ENCODE measurements at regions not wholly inside any gene's neighbourhood (a gene's known extent, or its start where the extent isn't known, plus 50 kb on each side); places are given as distances from the start of the nearest gene placed in this dataset.

GRCh38 chr4:95614684-95615205, 66.0 kb upstream of the UNC5C start:
- Histone ChIP-seq H4K20me1 (replicated peaks in 1 of 2; ENCODE audit: control insufficient read depth in 1 of 2, insufficient read depth in 2 of 2, low read length in 2 of 2) (no peaks in the 10 kb centered on the region), H2BK120ac (replicated peaks; ENCODE audit: low read depth, low read length) (no peak overlapping the region), H4K8ac (ENCODE audit: extremely low read depth, insufficient read depth, low read length) (no peak overlapping the region), H2BK12ac (ENCODE audit: low read depth, low read length) (no peak overlapping the region), H2BK5ac (ENCODE audit: low read depth, low read length) (no peak overlapping the region), H2AK5ac (ENCODE audit: low read depth, low read length) (no peak overlapping the region), H4K91ac (replicated peaks; ENCODE audit: insufficient read length, low read length) (no peak overlapping the region), H3K79me1 (ENCODE audit: low read depth, low read length) (no peaks in the 10 kb centered on the region), H3K23me2 (ENCODE audit: low read depth, low read length) (no peaks in the 10 kb centered on the region), H3K4me2 (ENCODE audit: insufficient read depth in 1 of 2, low read depth in 2 of 2, low read length in 2 of 2) (no peak overlapping the region), H2BK15ac (ENCODE audit: low read length) (no peak overlapping the region), H3K56ac (replicated peaks; ENCODE audit: insufficient read length, low read depth, low read length) (no peak overlapping the region), H4K5ac (ENCODE audit: insufficient read length, low read depth, low read length) (no peak overlapping the region), H3K27me3 (replicated peaks in 1 of 4; ENCODE audit: control insufficient read depth in 3 of 4, extremely low read depth in 1 of 4, insufficient read depth in 3 of 4, low read length in 3 of 4) (no peaks in the 10 kb centered on the region), H3K36me3 (ENCODE audit: control insufficient read depth in 2 of 4, insufficient read depth in 4 of 4, low read length in 3 of 4) (no peaks in the 10 kb centered on the region), H3K4me1 (replicated peaks in 1 of 4; ENCODE audit: control insufficient read depth in 3 of 4, insufficient read depth in 4 of 4, low read length in 3 of 4) (no peaks in the 10 kb centered on the region; a peak in 1 of 7 replicates), H3K18ac (ENCODE audit: extremely low read depth, low read length) (no peak overlapping the region), H3K9me3 (ENCODE audit: insufficient read depth in 2 of 2, low read depth in 1 of 2, low read length in 1 of 2) (no peaks in the 10 kb centered on the region), H3K4ac (replicated peaks; ENCODE audit: insufficient read length, low read depth, low read length) (no peak overlapping the region), H3K9ac (replicated peaks in 1 of 4; ENCODE audit: extremely low read depth in 1 of 4, low read depth in 3 of 4, low read length in 3 of 4) (no peak overlapping the region), H3K4me3 (ENCODE audit: extremely low read depth in 1 of 4, insufficient read depth in 2 of 4, low read depth in 3 of 4, low read length in 4 of 4) (no peak overlapping the region), H3K14ac (ENCODE audit: insufficient read length) (no peak overlapping the region), H3K79me2 (ENCODE audit: control insufficient read depth in 1 of 2, insufficient read depth in 2 of 2, low read length in 2 of 2) (no peaks in the 10 kb centered on the region), H2AFZ (ENCODE audit: low read length) (no peak overlapping the region), H3K27ac (ENCODE audit: low read depth, low read length) (no peak overlapping the region), H2BK20ac (ENCODE audit: low read length) (no peak overlapping the region), H3K23ac (ENCODE audit: insufficient read length) (no peak overlapping the region)
- DNase-seq (ENCODE audit: low read depth in 1 of 2, low spot score in 2 of 2) (no peak), FAIRE-seq (no peak)
- ChIA-PET POLR2A (ENCODE audit: partially characterized antibody) (no interaction called here), CTCF (ENCODE audit: partially characterized antibody) (no interaction called here)
- WGBS, 2 experiments (ENCODE audit: extremely low coverage in 1 of 2, insufficient coverage in 1 of 2, insufficient read length in 1 of 2, insufficient replicate concordance in 2 of 2, low coverage in 1 of 2, low lambda C conversion rate in 2 of 2, missing lambda C conversion rate in 1 of 2): 96 to 100% methylated on average over 2 to 8 of the region's 8 CpGs
- TF ChIP-seq GTF2F1 (IDR thresholded peaks at IDR 0.05; ENCODE audit: borderline replicate concordance, low read depth, low read length): no peak
- no peak for TF ChIP-seq CREB1 (IDR thresholded peaks at IDR 0.05)
- TF ChIP-seq SIX5 (IDR thresholded peaks at IDR 0.05; ENCODE audit: low read depth, low read length): no peak
- TF ChIP-seq, protein P1, sequence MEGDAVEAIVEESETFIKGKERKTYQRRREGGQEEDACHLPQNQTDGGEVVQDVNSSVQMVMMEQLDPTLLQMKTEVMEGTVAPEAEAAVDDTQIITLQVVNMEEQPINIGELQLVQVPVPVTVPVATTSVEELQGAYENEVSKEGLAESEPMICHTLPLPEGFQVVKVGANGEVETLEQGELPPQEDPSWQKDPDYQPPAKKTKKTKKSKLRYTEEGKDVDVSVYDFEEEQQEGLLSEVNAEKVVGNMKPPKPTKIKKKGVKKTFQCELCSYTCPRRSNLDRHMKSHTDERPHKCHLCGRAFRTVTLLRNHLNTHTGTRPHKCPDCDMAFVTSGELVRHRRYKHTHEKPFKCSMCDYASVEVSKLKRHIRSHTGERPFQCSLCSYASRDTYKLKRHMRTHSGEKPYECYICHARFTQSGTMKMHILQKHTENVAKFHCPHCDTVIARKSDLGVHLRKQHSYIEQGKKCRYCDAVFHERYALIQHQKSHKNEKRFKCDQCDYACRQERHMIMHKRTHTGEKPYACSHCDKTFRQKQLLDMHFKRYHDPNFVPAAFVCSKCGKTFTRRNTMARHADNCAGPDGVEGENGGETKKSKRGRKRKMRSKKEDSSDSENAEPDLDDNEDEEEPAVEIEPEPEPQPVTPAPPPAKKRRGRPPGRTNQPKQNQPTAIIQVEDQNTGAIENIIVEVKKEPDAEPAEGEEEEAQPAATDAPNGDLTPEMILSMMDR (IDR thresholded peaks at IDR 0.05; ENCODE audit: control extremely low read depth in 1 of 3, insufficient read depth in 1 of 3, low read depth in 1 of 3, low read length in 3 of 3): no peak
- TF ChIP-seq SIRT6 (IDR thresholded peaks at IDR 0.05; ENCODE audit: low read length): no peak
- no peak for TF ChIP-seq KDM1A (IDR thresholded peaks at IDR 0.05; ENCODE audit: borderline replicate concordance, low read length)
- TF ChIP-seq, protein P2, sequence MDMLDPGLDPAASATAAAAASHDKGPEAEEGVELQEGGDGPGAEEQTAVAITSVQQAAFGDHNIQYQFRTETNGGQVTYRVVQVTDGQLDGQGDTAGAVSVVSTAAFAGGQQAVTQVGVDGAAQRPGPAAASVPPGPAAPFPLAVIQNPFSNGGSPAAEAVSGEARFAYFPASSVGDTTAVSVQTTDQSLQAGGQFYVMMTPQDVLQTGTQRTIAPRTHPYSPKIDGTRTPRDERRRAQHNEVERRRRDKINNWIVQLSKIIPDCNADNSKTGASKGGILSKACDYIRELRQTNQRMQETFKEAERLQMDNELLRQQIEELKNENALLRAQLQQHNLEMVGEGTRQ (IDR thresholded peaks at IDR 0.05; ENCODE audit: low read length): no peak
- no peak for TF ChIP-seq YY1 (IDR thresholded peaks at IDR 0.05; ENCODE audit: low read depth, low read length)
- TF ChIP-seq POLR2AphosphoS5 (IDR thresholded peaks at IDR 0.05; ENCODE audit: low read depth, low read length): no peak
- no peak for TF ChIP-seq TAF1 (IDR thresholded peaks at IDR 0.05; ENCODE audit: low read depth, low read length)
- TF ChIP-seq EGR1 (IDR thresholded peaks at IDR 0.05; ENCODE audit: borderline replicate concordance, low read depth, low read length): no peak
- no peak for TF ChIP-seq ASH2L (IDR thresholded peaks at IDR 0.05; ENCODE audit: low read length)
- no peak for TF ChIP-seq RFX5 (IDR thresholded peaks at IDR 0.05; ENCODE audit: borderline replicate concordance, low read depth, low read length)
